ENCODE measurements at regions not wholly inside any gene's neighbourhood (a gene's known extent, or its start where the extent isn't known, plus 50 kb on each side); places are given as distances from the start of the nearest gene placed in this dataset.

GRCh38 chr6:28736121-28736520 is 187.7 kb downstream of the TRIM27 start:
- no peak for DNase-seq (ENCODE audit: low read depth, low spot score)

GRCh38 chr6:28737750-28738395 is 185.9 kb downstream of the TRIM27 start:
- no peak for DNase-seq (ENCODE audit: low read depth, low spot score)

GRCh38 chr6:28738396-28738765 is 185.4 kb downstream of the TRIM27 start:
- DNase-seq (ENCODE audit: low read depth, low spot score) = no peak

GRCh38 chr6:28741363-28741762 is 182.4 kb downstream of the TRIM27 start:
- no peak for DNase-seq (ENCODE audit: low read depth, low spot score)

- DNase-seq (ENCODE audit: low read depth, low spot score) = no peak
Observed at GRCh38 chr6:28742668-28743270, 181.0 kb downstream of the TRIM27 start.

- no peak for DNase-seq (ENCODE audit: low read depth, low spot score)
Observed at GRCh38 chr6:28743271-28743789, 180.5 kb downstream of the TRIM27 start.

- DNase-seq (ENCODE audit: low read depth, low spot score) = no peak
Observed at GRCh38 chr6:28747083-28747630, 176.6 kb downstream of the TRIM27 start.

- DNase-seq (ENCODE audit: low read depth, low spot score) = no peak
Observed at GRCh38 chr6:28747631-28748157, 176.1 kb downstream of the TRIM27 start.

GRCh38 chr6:28748192-28748591 is 175.6 kb downstream of the TRIM27 start:
- DNase-seq (ENCODE audit: low read depth, low spot score) = no peak

GRCh38 chr6:28750926-28751458 is 172.8 kb downstream of the TRIM27 start:
- no peak for DNase-seq (ENCODE audit: low read depth, low spot score)

- DNase-seq (ENCODE audit: low read depth, low spot score) = no peak
Observed at GRCh38 chr6:28751514-28751913, 172.3 kb downstream of the TRIM27 start.

- DNase-seq (ENCODE audit: low read depth, low spot score) = no peak
Observed at GRCh38 chr6:28751963-28752350, 171.8 kb downstream of the TRIM27 start.

GRCh38 chr6:28757429-28758045 is 166.2 kb downstream of the TRIM27 start:
- no peak for DNase-seq (ENCODE audit: low read depth, low spot score)

- no peak for DNase-seq (ENCODE audit: low read depth, low spot score)
Observed at GRCh38 chr6:28758046-28758817, 165.6 kb downstream of the TRIM27 start.

- no peak for DNase-seq (ENCODE audit: low read depth, low spot score)
Observed at GRCh38 chr6:28758818-28759235, 165.0 kb downstream of the TRIM27 start.

GRCh38 chr6:28764014-28764723 is 159.6 kb downstream of the TRIM27 start:
- DNase-seq (ENCODE audit: low read depth, low spot score) = no peak

- DNase-seq (ENCODE audit: low read depth, low spot score) = no peak
Observed at GRCh38 chr6:28764761-28765282, 159.0 kb downstream of the TRIM27 start.

- DNase-seq (ENCODE audit: low read depth, low spot score) = no peak
Observed at GRCh38 chr6:28765978-28766351, 157.8 kb downstream of the TRIM27 start.

GRCh38 chr6:28766426-28766825 is 157.4 kb downstream of the TRIM27 start:
- DNase-seq (ENCODE audit: low read depth, low spot score) = no peak

- DNase-seq (ENCODE audit: low read depth, low spot score) = no peak
Observed at GRCh38 chr6:28767133-28767532, 156.7 kb downstream of the TRIM27 start.

GRCh38 chr6:28767691-28768090 is 156.1 kb downstream of the TRIM27 start:
- DNase-seq (ENCODE audit: low read depth, low spot score) = no peak
